Muscle of leg (tissue), 3 donors: ENCODE measurements at regions not wholly inside any gene's neighbourhood (a gene's known extent, or its start where the extent isn't known, plus 50 kb on each side); places are given as distances from the start of the nearest gene placed in this dataset.

Experiments
- DNase-seq: peaks from one replicate; pipeline ENCODE4 v3.0.0; 2013
- H3K27ac ChIP-seq: one replicate; pipeline ENCODE4 v1.5.1; 2013; ENCODE audit warnings: mild to moderate bottlenecking, low read length, control low read depth
- H3K27me3 ChIP-seq: one replicate; pipeline ENCODE4 v1.6.1; 2013; ENCODE audit warnings: low read length; ENCODE audit not compliant: control insufficient read depth, insufficient read depth
- H3K36me3 ChIP-seq: one replicate; pipeline ENCODE4 v1.6.1; 2013; ENCODE audit warnings: low read length; ENCODE audit not compliant: control insufficient read depth, insufficient read depth
- H3K4me1 ChIP-seq: one replicate; pipeline ENCODE4 v1.6.1; 2013; ENCODE audit warnings: low read length; ENCODE audit not compliant: control insufficient read depth, insufficient read depth
- H3K4me3 ChIP-seq: one replicate; pipeline ENCODE4 v1.5.1; 2013; ENCODE audit warnings: low read length, control low read depth
- H3K9me3 ChIP-seq: replicated peaks from 2 replicates; pipeline ENCODE4 v1.6.1; 2013; ENCODE audit warnings: low read depth, low read length; ENCODE audit not compliant: control insufficient read depth
- WGBS: methylation state at CpG from one replicate; pipeline ENCODE4 v1.1.5; 2013; ENCODE audit warnings: missing lambda C conversion rate; ENCODE audit not compliant: insufficient coverage; 5-methylcytosine and 5-hydroxymethylcytosine counted together

DNA sequence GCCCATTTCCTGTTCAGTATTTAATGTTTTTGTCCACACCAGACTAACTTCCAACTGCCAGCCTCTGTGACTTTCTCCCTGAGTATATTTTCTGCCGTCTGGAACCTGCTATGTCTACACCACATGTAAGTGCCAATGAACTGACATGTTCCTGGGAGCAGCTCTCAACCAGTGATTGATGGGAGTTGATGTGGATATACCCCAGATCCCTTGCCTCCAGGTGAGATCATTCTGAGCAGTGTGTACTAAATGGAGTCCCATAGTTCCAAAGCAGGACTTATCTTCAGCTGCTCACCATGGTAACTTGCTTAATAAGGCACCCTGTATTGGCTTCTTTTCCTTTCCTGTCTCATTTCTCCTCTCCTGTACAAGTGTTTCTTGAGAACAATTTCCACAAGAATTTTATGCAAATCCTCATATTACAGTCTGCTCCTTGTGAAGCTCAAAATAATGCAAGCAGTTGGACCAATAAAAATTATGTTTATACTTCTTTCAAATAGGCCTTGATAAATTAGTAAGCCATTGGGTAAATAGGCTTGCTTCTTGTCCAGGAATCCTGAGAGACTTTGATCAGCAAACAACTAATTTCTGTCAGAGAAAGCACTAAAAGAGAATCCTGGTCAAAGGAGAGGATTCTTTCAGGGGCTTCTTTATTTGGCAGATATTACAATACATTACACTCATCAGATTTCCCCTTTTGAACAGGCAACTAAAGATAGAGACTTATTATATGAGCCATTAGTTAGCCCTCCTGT, 911.7 kb upstream of the NDST4 start:
- no CpG with 5 or more reads among the region's 1 CpG for WGBS
- DNase-seq: no peak
- peaks cover 3% of the 10 kb centered on the region for H3K9me3 ChIP-seq
- no peak overlapping the region for H3K4me3 ChIP-seq
- H3K4me1 ChIP-seq: no peaks in the 10 kb centered on the region
- H3K36me3 ChIP-seq: no peaks in the 10 kb centered on the region
- H3K27ac ChIP-seq: no peak overlapping the region
- H3K27me3 ChIP-seq: no peaks in the 10 kb centered on the region

DNA sequence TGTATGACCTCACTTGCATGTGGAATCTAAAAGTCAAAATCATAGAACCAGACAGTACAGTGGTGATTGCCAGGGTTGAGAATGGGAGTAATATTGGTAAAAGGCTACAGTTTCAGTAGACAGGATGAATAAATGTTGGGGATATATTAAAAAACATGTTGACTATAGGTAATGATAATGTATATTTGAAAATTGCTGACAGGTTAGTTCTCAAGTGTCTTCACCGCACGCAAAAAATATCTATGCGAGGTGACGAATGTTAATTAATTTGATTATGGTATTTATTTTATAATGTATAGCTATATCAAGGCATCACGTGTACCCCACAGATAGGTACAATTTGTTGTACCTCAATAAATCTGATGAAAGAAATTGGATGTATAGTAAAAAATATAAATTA, 909.6 kb upstream of the NDST4 start:
- Histone ChIP-seq H3K4me3 (no peak overlapping the region), H3K36me3 (no peaks in the 10 kb centered on the region), H3K9me3 (peaks cover 18% of the 10 kb centered on the region), H3K27me3 (no peaks in the 10 kb centered on the region), H3K4me1 (no peaks in the 10 kb centered on the region), H3K27ac (no peak overlapping the region)
- no CpG with 5 or more reads among the region's 5 CpGs for WGBS
- no peak for DNase-seq

DNA sequence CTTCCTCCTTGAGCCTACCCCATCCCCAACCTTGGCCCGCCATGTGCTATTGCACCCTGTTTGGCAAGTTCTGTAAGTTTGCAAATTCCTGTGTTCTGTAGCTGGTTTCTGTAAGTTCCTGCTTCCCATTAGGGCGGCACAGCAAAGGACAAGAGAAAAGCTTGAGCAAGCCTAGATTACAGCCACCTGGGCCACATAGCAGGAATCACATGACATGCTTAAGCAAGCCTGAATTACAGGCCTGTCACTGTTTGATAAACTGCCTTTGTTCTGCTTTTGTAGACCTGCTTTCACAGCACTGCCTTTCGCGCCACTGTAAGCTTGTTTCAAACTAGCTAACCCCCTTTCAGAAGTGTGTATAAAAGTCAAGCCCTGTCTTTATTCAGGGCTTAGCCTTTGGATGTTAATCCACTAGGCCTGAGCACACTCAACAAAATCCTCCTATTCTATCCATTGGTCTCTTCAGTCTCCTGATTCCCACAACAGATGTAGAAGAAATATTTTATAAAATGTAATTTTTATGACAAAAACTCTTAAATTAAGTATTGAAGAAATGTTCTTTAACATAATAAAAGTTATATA, 906.8 kb upstream of the NDST4 start:
- no peak for DNase-seq
- WGBS: 96% methylated on average over 3 of the region's 4 CpGs

DNA sequence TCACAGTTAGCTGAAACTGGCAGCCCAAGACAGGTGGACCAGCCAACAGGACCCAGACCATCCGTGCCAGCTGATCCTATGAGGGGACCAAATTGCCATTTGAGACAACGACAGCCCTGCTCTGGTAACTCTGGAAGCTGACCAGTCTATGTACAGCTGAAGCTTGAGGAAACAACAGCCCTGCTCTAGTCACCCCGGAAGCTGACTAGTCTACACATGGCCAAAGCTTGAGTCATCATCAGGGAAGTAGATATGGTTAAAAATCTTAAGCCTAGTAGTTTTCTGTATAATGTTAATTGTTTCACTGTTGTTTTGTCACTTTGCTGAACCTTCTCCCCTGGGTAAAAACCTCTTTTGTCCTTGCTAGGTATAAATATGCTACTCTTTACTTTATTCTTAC, 905.4 kb upstream of the NDST4 start:
- H3K4me1 ChIP-seq: no peaks in the 10 kb centered on the region
- H3K4me3 ChIP-seq: no peak overlapping the region
- H3K27me3 ChIP-seq: no peaks in the 10 kb centered on the region
- H3K9me3 ChIP-seq: peaks cover 48% of the 10 kb centered on the region
- no peak for DNase-seq
- no peak overlapping the region for H3K27ac ChIP-seq
- no peaks in the 10 kb centered on the region for H3K36me3 ChIP-seq
- WGBS: 70% methylated on average over 2 of the region's 3 CpGs

More for the DNA sequence above, 906.8 kb upstream of the NDST4 start:
- Histone ChIP-seq H3K9me3 (peaks cover 42% of the 10 kb centered on the region), H3K27ac (no peak overlapping the region), H3K36me3 (no peaks in the 10 kb centered on the region), H3K4me1 (no peaks in the 10 kb centered on the region), H3K27me3 (no peaks in the 10 kb centered on the region), H3K4me3 (no peak overlapping the region)

DNA sequence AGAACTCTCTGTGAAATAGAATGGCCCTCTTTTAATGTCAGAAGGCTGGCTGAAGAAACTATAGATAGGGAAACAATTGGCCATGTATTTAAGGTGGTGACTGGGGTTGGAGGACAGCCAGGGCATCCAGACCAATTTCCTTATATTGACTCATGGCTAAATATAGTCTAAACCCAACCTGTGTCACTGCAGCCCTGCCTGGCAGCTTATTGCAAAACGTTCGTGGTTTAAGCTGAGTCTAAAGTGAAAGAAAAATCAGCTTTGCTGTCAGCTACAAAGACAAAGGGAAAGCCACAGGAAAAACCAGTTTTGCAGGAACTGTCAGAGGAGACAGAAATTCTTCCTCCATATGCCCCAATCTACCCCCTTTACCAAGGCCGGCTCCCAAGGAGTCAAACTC, 902.8 kb upstream of the NDST4 start:
- WGBS: no CpG with 5 or more reads among the region's 3 CpGs
- no peak overlapping the region for H3K27ac ChIP-seq
- H3K4me3 ChIP-seq: no peak overlapping the region
- peaks cover 50% of the 10 kb centered on the region for H3K9me3 ChIP-seq
- H3K36me3 ChIP-seq: no peaks in the 10 kb centered on the region
- DNase-seq: no peak
- no peaks in the 10 kb centered on the region for H3K4me1 ChIP-seq
- no peaks in the 10 kb centered on the region for H3K27me3 ChIP-seq

DNA sequence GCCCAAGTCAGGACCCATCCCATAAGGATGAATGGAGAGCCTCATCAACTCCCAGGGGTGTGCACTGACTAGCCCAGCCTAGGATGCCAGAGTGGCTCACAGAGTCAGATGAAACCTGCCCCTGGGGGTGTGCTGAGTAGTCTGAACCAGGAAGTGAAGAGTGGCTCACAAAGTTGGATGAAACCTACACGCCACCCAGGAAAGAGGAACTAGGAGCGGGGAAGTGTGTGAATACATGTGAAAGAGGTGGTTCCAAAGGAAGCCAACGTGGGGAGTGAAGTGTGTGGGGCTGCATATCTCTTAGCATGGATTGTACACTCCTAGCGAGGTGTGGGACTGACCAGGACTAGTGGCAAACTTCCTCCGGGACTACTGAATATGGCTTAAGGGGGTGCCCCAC, 902.1 kb upstream of the NDST4 start:
- Histone ChIP-seq H3K4me1 (no peaks in the 10 kb centered on the region), H3K9me3 (peaks cover 50% of the 10 kb centered on the region)
- 80% methylated on average over 5 of the region's 5 CpGs for WGBS

DNA sequence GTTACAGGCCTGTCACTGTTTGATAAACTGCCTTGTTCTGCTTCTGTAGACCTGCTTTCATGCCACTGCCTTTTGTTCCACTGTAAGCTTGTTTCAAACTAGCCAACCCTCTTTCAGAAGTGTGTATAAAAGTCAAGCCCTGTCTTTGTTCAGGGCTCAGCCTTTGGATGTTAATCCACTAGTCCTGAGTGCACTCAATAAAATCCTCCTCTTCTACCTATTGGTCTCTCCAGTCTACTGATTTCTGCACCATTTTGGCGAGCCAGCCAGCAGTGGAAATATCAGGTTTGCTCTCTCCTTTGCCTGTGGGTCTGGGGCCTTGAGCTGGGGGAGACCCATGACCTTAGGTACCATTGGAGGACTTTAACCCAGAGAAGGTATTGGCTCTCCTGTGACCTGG, 901.6 kb upstream of the NDST4 start:
- Histone ChIP-seq H3K27ac (no peak overlapping the region), H3K4me1 (no peaks in the 10 kb centered on the region), H3K4me3 (no peak overlapping the region), H3K27me3 (no peaks in the 10 kb centered on the region), H3K9me3 (peaks cover 46% of the 10 kb centered on the region), H3K36me3 (no peaks in the 10 kb centered on the region)
- no CpG with 5 or more reads among the region's 1 CpG for WGBS
- DNase-seq: no peak

More for the DNA sequence above, 902.1 kb upstream of the NDST4 start:
- no peak for DNase-seq
- H3K27me3 ChIP-seq: no peaks in the 10 kb centered on the region
- no peak overlapping the region for H3K4me3 ChIP-seq
- no peaks in the 10 kb centered on the region for H3K36me3 ChIP-seq
- no peak overlapping the region for H3K27ac ChIP-seq

DNA sequence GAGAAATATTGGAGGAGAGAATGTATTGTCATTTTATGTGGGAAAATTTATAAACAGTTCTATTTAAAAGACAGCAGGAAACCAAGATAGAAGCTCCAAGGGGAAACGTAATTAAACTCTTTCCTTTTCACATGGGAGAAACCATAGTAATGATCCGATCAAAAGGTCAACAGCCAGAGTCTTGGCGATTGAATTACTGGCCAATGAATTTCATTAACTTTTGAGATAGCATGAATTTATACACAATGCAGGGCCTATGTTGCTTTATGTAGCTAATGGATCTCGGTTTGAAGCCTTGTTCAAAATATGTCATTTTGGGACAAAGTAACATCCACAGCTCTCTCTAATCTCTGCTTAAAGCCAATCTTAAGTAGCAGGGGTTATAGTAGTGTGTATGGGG, 897.5 kb upstream of the NDST4 start:
- H3K36me3 ChIP-seq: no peaks in the 10 kb centered on the region
- no peak overlapping the region for H3K4me3 ChIP-seq
- no peak for DNase-seq
- peaks cover 15% of the 10 kb centered on the region for H3K9me3 ChIP-seq
- H3K4me1 ChIP-seq: no peaks in the 10 kb centered on the region
- H3K27me3 ChIP-seq: no peaks in the 10 kb centered on the region
- no peak overlapping the region for H3K27ac ChIP-seq
- no CpG with 5 or more reads among the region's 4 CpGs for WGBS

DNA sequence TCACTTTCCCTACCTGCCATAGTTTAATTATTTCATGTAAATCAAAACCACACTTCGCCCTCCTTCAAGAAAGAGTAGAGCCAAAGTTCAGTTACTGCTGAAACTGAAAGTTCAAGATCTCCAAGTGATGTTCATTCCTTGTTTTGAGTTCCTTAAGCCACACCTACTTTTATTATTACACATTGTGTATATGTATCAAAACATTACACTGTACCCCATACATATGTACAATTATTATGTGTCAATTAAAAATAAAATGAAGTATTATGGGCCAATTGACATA, 892.3 kb upstream of the NDST4 start:
- H3K36me3 ChIP-seq: no peaks in the 10 kb centered on the region
- no peak overlapping the region for H3K27ac ChIP-seq
- DNase-seq: no peak
- no peaks in the 10 kb centered on the region for H3K9me3 ChIP-seq
- H3K4me3 ChIP-seq: no peak overlapping the region
- no CpG with 5 or more reads among the region's 1 CpG for WGBS
- H3K4me1 ChIP-seq: no peaks in the 10 kb centered on the region
- no peaks in the 10 kb centered on the region for H3K27me3 ChIP-seq

DNA sequence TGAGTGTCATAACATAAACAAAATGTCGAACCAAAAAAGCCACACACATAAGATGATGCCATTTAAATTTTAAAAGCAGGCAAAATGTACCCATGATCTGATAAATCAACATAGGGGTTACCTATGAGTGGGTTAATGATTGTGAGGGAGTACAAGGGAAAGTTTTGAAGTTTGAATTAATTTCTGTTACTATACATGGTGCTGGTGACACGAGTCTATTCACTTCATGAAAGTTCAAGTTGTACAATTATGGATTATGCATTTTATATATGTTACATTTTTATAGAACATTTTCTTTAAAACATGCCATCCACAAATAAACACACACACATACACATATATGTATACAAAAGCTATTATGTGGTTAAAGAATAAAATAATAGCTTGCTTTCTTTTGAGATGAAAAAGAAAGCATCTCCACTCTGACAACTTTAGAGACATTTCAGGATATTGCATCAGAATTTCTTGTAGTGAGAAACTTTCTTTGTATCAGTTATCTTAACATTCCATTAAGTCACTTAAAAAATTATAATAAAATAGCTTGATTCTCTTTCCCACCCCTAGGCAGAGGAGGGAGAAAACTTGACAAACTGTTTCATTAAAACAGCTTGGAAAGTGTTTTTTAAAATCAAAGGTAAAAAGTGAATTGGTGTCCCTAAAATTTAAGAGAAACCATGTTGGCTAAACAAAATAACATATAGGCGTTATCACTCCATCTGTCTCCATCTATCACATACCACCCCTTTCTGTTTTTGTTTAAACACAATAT, 891.8 kb upstream of the NDST4 start:
- Histone ChIP-seq H3K4me1 (no peaks in the 10 kb centered on the region), H3K4me3 (no peak overlapping the region), H3K9me3 (no peaks in the 10 kb centered on the region), H3K27ac (no peak overlapping the region), H3K36me3 (no peaks in the 10 kb centered on the region), H3K27me3 (no peaks in the 10 kb centered on the region)
- DNase-seq: no peak
- WGBS: 75% methylated on average over 1 of the region's 3 CpGs
